ENCODE measurements at regions not wholly inside any gene's neighbourhood (a gene's known extent, or its start where the extent isn't known, plus 50 kb on each side); places are given as distances from the start of the nearest gene placed in this dataset.

DNA sequence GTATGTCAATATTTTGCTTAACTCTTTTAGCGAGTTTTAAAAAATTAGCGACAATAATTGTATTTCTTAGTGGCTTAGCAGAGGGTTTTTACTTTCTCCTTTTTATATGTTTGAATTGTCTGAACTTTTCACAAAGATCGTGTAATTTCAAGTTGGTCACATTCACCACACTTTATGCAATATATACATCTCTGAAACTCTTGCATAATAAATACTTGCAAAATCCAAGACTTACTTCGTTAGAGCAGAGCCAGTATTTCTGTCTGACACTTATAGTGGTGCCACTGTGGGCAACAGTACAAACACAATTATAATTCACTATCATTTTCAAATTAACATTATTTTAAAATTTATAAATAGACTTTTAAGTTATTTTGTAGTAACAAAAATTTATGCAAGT is 62.0 kb downstream of the SUCNR1 start:
- DNase-seq: peak; percentile 57

- no peak for DNase-seq
Observed at GRCh38 chr3:151940481-151940880, 67.0 kb downstream of the SUCNR1 start.

DNA sequence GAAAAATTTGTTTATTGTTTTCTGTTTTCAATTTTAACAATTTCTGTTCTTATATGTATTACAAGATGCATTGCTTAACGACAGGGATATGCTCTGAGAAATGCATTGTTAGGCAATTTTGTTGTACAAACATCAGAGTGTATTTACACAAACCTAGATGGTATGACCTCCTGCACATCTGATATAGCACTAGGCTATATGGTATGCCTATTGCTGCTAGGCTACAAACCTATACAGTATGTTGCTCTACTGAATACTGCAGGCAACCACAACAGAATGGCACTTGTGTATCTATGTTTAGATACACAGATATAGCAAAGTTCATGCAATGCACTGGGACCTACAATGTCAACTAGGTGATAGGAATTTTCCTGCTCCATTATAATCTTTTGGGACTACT is 70.1 kb downstream of the SUCNR1 start:
- no peak for DNase-seq

DNA sequence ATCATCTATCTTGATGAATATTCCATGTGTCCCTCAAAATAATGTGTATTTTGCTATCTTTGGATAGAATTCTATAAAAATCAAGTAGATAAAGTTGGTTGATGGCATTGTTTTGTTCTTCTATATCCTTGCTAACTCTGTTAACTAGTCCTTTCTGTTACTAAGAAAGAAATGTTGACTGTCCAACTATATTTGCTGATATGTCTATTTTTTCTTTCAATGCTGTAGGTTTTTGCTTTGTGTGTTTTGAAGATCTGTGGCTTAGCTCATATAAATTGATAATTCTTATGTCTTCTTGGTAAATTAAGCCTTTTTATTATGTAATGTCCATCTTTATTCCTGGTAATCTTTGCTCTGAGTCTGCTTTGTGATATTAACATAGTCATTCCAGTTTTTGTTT is 70.9 kb downstream of the SUCNR1 start:
- DNase-seq: no peak

- DNase-seq: no peak
Observed at GRCh38 chr3:151946606-151947005, 73.2 kb downstream of the SUCNR1 start.

DNA sequence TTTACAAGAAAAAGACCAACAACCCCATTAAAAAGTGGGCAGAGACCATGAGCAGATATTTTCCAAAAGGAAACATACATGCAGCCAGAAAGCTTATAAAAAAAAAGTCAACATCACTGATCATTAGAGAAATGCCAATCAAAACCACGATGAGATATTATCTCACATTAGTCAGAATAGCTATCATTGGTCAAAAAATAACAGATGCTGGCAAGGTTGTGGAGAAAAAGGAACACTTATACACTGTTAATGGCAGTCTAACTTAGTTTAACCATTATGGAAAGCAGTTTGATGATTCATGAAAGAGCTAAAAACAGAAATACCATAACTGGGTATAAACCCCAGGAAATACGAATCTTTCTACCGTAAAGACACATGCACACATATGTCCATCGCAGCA is 76.3 kb downstream of the SUCNR1 start:
- DNase-seq: no peak

DNA sequence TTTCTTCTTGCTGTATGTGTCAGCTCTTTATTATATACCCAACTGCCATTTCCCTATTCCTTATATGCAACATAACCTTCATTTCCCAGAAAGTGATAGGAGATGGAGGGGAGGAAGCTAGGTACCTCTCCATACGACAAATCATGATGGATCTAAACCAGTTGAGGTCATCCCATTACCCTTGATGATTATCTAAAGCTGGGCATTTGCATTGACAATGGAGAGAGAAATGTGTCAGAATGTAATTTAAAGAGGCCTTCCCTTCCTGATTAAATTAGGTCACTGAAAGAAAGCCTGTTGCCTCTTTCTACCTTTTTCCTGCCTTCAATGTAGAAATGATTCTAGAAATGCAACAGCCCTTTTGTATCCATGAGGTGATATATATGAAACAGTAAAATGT is 81.9 kb downstream of the SUCNR1 start:
- no peak for DNase-seq

GRCh38 chr3:151960961-151961580 is 87.6 kb downstream of the SUCNR1 start:
- no peak for DNase-seq

GRCh38 chr3:151962352-151962751 is 88.9 kb downstream of the SUCNR1 start:
- DNase-seq: no peak

DNA sequence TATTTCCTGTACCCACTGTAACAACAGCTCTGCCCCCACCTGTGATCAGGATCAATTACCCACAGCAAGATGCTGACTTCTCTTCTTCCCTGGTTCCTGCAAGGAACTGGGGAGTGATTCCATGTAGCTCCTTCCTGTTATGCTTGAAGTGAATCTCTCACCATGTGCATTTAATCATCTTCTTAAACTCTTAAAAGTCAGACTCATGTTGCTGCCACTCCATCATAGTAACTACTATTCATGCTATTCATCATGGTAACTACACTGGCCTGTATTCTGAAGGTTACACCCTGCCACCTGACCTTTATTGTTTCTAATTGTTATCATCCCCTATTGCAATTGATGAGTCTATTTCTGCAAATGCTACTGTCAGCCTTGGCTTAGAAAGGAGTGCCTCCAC is 89.5 kb downstream of the SUCNR1 start:
- DNase-seq: no peak

GRCh38 chr3:151964743-151965142 is 91.3 kb downstream of the SUCNR1 start:
- no peak for DNase-seq

GRCh38 chr3:151969026-151969642 is 95.7 kb downstream of the SUCNR1 start:
- DNase-seq: no peak

DNA sequence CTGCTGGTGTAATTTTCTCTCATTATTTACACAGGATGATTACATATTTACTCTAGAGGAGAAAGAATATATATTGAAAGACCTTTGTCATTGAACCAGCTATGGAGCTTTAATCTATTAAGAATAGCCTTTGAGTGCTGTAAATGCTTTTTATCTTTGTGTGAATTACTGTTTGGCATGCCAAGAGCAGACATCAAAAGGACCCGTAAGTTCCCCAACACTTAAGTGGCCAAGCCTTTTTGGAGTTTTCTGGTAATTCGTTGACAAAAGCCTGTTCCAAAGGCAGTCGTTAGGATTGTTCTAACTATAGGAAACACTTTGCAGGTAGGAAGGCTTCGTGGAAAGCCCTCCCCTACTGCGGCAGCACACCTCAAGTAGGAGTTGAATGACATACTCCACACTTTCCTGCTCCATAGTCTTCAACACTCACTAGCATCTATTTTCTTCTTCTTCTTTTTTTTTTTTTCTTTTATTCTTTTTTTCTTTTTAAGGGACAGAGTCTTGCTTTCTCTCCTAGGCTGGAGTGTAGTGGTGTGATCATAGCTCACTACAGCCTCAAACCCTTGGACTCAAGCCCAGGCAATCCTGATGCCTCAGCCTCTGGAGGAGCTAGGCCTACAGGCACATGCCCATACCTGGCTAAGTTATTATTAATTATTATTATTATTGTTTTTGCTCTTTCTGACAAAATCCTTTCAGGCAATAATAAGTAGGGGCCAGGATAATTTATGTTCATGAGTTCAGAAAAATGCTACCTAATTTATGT is 98.6 kb downstream of the SUCNR1 start:
- no peak for DNase-seq

DNA sequence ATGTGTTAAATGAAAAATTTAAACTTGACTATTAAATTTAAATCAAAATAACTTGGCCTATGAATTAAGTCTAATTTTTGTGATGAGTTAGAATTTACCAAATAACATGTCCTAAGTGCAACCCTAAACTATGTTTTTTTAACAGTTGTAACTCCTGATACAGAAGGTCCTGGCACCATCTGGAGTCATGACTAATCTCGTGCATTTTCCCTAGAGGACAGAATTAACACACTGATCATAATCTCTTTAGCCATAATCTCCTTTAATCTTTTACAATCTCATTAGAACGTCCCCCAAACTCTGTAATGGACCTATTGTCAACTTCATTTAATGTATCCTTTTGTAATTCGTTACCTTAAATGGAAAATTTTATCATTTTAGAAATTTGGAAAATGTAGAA is 100.6 kb downstream of the SUCNR1 start:
- DNase-seq: no peak

GRCh38 chr3:151976211-151977050 is 103.0 kb downstream of the SUCNR1 start:
- no peak for DNase-seq

DNA sequence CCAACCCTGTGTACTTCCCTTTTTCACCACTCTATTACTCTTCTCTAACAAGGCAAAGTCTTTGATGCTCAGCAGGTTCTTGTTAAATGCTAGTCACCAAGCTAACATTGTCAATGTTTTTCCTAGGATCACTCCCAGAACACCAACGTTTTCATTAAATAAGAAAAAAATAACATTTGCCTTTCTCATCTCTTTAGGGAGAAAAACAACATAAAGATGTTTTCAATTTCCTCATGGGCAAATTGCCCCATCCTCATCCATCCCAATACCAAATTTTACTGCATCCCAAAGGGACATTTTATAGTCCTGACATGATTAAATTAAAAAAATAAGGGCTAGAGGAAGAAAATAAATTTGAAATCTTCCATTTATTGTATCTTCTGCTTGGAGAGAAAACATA is 106.5 kb downstream of the SUCNR1 start:
- DNase-seq: no peak

DNA sequence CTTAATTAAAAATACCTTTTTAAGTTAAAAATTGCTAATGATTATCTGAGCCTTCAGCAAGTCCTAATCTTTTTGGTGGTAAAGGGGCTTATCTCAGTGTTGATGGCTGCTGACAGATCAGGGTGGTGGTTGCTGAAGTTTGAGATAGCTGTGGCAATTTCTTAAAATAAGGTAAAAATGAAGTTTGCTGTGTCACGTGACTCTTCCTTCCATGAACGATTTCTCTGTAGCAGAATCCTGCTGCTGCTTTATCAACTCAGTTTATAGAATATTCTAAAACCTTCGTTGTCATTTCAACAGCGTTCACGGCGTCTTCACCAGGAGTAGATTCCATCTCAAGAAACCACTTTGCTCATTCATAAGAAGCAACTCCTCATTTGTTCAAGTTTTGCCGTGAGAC is 110.1 kb downstream of the SUCNR1 start:
- DNase-seq: no peak

DNA sequence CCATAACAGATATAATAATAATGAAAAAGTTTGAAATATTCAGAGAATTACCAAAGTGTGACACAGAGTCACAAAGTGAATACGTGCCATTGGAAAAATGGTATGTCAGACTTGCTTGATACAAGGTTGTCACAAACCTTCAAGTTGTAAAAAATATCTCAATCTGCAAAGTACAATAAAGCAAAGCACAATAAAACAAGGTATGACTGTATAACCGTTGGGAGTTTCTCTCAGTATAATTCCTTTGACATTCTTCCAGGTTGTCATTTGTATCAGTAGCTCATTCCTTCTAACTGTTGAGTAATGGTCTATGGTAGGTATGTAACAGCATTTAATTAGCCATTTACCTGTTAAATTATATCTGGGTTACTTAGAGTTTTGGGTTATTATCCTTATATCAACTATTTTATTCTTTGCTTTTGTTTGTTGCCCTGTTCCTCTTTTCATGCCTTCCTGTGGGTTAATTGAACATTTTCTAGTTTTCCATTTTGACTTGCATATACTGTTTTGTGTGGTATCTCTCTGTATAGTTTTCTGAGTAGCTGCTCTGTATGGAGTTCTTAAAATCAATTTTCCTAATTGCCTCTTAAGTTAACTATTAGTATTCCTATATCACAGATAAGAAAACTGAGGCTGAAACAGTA is 112.5 kb downstream of the SUCNR1 start:
- no peak for DNase-seq

GRCh38 chr3:151987893-151988292 is 114.5 kb downstream of the SUCNR1 start:
- DNase-seq: no peak

DNA sequence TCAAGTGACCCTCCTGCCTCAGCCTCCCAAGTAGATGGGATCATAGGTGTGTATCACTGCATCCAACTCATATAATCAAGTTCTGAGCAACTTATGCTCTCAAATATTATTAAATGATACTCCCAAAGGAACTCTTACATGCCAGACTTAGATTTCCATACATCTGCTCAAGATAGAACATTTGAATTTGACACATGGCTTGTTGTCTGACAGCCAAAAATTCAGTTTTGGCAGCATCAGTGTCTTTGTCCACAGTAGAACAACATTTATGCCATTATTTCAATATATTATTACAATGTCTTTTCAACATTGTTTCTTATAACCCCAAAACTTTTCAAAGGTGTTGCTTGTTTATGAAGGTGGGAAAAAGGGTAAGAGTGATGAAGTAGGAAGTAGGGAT is 116.2 kb downstream of the SUCNR1 start:
- DNase-seq: no peak

GRCh38 chr3:151990696-151991376 is 117.4 kb downstream of the SUCNR1 start:
- DNase-seq: no peak

DNA sequence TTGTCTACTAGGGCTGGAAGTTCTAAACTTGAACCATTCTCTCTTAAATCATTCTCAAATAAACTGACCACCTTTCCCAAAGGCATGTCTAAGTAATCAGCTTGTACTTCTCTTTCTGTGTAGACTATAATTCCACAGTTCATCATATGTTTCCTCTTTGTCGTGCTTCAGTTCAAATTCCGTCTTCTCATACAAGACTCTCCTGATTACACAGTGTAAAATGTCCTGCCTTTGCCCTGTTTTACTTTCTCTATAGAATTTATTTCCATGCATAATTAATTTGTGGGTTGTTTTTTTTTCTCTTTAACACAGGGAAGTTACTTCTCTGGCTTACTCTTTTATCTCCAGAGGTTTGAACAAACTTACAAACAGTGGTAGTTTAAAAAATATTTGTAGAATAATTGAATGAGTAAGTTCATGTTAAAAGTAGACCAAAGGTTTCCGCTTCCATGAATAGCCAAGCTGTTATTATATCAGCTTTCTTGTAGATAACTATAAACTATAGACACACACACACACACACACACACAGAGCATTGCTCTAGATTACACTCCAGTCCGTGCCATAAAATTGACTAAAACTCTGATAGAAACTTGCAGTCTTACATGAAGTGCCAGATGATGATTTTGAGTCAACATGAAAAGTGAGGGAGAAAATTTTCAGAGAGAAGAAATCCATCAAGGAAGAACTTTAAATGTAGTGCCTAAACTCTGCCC is 119.0 kb downstream of the SUCNR1 start:
- no peak for DNase-seq

All from SIG-M5 (cell line).